HG02763 (cell line): ENCODE measurements at regions not wholly inside any gene's neighbourhood (a gene's known extent, or its start where the extent isn't known, plus 50 kb on each side); places are given as distances from the start of the nearest gene placed in this dataset.

ENCODE experiments used
- ATAC-seq: cut with Tn5 transposase; IDR thresholded peaks from one replicate; pipeline ENCODE4 v1.9.1; 2021; ENCODE audit warnings: mild to moderate bottlenecking, moderate library complexity; ENCODE audit not compliant: unreplicated experiment

DNA sequence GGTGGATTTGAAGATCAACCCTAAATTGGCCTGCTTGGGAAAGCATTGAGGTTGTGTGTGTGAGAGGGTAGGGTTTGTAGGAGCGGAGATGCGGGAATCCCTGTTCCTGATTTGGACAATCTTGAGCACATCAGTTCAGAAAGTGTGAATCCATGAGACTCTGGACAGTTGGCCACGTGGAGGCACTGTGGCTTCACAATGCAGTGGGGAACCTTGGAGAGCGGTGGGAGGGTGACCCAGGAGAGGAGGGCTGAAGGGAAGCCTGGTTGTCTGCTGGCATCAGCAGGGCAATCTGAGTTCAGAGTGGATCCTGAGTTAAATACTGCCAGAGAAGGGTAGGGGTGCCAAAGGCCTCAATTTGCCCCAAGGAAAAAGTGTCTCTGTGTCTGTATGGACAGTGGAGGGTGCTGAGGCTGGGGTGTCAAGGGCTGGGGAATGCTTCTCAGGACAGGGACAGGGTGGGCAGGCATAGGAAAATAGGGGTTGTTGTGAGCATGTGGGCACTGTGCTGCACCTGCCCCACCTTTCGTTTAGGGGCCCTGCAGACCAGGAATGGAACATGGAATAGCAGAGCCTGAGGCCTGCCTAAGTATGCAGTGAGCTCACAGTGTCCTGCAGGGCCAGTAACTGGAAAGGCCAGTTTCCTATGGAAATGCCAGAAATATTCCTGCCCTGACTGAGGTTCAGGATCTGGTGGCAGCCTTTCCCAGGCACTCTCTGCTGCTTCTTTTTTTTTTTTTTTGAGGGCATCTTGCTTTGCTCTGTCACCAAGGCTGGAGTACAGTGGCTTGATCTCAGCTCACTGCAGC lies 162.9 kb upstream of the PRSS58 start:
- no peak for ATAC-seq

DNA sequence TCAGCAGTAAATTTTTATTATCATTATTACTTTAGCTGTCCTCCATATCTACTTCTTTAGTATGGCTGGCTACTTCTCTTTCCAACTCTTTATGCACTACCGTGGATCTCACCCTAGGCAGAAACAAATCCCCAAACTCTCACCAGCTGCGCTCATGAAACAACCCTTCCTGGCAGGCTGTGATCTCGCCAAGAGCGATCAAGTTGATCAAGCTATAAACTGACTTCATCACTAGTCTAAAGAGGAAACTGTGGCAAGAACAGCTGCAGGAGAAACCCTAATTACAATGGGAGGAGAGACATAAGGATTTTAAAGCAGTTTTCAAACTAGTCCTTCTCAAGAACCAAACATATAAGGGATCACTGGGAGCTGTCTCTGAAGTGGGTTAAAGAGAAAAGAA lies 160.5 kb upstream of the PRSS58 start:
- ATAC-seq: no peak

DNA sequence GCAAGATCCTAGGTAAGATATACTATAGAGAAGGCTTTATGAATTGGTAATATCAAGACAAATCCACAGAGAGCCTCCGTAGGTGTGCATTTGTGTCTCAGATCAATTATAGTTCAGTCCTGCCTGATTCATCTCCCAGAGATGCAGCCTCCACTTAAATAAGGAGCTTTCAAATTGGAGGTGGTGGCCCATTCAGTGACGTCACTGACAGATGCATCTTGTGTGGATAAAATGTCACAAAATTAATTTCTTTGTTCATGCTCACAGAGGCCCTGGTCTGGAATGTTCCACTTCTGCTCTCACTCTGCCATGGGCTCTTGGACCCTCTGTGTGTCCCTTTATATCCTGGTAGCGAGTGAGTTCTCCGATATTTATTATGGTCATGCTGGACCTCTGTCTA lies 157.1 kb upstream of the PRSS58 start:
- ATAC-seq: no peak

DNA sequence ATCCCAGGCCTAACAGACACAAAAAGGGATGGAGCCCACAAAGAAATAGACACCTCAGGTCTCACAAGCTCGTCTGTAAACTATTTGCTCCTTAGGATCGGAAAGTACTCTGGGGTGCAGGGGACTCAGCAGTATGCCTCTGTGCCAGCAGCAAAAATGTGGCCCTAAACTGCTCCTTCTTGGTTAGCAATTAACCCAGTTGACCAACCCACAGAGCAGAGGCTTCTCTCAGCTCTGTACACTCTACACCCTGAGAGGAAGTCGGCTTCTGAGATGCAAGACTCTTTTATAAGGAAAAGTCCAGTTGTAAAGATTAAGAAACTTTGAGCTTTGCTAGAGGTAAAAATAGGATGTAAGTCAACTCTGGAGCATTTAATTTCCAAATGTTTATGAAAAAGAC lies 156.3 kb upstream of the PRSS58 start:
- ATAC-seq: peak; percentile 85

DNA sequence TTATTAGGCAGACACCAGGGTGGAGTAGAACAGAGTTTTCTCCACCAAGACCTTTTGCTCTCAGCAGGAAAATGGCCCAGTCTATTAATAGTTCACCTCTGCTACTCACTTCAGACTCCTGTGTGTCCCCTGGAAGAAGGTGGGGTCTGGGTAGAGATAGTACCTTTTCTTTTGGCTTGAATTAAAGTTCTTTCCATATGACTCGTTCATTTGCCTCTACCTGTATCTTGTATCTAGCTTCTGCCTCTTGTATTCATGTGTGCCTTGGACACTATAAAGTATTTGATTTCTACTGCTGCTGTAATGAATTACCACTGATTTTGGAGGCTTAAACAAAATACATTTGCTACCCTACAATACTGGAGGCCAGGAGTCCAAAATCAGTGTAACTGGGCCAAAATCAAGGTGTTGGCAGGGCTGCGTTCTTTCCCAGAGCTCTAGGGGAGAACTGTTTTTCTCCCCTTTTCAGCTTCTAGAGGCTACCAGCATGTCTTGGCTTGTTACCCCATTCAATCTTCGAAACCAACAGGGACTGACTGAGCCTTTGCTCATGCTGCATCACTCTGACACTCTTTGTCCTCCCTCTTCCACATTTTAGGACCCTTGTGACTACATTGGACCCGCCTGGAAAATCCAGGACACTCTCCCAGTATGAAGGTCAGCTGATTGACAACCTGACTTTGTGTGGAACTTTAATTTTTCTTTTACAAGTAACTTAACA lies 155.6 kb upstream of the PRSS58 start:
- no peak for ATAC-seq

GRCh38 chr7:142412551-142413193 lies 154.8 kb upstream of the PRSS58 start:
- peak; percentile 70 for ATAC-seq

- no peak for ATAC-seq
Measured at GRCh38 chr7:142409471-142409870, 151.6 kb upstream of the PRSS58 start.

DNA sequence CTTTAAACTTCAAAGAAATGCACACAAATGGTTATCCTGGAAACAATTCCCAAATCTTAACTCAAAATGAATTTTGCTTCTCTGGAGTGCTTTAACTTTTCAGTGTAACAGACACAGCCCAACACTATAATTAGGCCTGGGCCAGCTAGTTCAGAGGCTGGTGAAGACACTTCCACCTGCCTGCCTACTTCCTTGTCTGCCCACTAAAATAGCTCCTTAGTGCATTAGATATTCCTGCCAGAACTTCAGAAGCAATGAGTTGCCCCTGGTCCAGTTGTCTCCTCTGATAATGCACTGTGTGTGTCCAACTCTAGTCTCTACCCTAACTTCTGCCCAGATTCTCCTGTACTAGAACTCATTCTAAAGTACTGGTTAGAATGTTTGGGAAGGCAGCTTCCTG lies 150.9 kb upstream of the PRSS58 start:
- ATAC-seq: no peak

- ATAC-seq: no peak
Measured at GRCh38 chr7:142407939-142408570, 150.2 kb upstream of the PRSS58 start.

GRCh38 chr7:142405122-142405765 lies 147.4 kb upstream of the PRSS58 start:
- ATAC-seq: no peak

- no peak for ATAC-seq
Measured at GRCh38 chr7:142401951-142402350, 144.1 kb upstream of the PRSS58 start.

DNA sequence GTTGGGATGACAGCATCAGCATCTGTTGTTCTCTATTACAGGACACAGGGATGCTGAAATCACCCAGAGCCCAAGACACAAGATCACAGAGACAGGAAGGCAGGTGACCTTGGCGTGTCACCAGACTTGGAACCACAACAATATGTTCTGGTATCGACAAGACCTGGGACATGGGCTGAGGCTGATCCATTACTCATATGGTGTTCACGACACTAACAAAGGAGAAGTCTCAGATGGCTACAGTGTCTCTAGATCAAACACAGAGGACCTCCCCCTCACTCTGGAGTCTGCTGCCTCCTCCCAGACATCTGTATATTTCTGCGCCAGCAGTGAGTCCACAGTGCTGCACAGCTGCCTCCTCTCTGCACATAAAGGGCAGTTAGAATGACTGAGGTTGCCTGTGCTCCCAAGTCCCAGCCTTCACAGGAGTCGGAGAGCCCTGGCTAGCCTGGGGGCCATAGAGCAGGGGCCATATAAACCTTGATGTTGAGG lies 142.2 kb upstream of the PRSS58 start:
- ATAC-seq: no peak

DNA sequence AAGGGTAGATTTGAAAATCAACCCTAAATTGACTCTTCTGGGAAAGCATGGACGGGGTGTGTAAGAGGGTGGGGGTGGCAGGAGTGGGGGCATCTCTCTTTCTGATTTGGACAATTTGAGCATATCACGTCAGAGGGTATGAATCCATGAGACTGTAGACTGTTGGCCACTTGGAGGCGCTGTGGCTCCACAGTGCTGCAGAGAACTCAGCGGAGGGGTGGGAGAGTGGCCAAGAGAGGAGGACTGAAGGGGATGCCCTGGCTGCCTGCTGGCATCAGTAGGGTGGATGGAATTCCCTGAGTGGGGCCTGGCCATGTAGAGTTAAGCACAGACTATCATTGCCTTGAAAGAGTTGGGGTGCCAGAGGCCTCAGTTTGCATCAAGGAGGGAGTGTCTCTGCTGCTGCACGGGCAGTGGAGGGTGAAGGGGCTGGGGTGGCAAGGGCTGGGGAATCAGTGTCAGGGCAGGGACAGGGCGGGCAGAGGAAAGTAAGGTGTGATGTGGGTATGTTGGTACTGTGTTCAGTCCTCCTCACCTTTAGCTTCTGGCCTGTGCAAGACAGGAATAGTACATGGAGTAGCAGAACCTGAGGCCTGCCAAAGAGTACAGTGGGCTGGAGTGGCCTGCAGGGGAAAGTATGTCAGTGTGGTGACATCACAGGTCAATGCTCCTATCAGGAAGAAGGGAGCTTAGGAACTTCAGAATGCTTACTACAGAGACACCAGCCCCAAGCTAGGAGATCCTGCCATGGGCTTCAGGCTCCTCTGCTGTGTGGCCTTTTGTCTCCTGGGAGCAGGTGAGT lies 133.5 kb upstream of the PRSS58 start:
- ATAC-seq: no peak

GRCh38 chr7:142389544-142389943 lies 131.7 kb upstream of the PRSS58 start:
- no peak for ATAC-seq

- ATAC-seq: peak; percentile 76
Measured at GRCh38 chr7:142385491-142386340, 127.9 kb upstream of the PRSS58 start.

DNA sequence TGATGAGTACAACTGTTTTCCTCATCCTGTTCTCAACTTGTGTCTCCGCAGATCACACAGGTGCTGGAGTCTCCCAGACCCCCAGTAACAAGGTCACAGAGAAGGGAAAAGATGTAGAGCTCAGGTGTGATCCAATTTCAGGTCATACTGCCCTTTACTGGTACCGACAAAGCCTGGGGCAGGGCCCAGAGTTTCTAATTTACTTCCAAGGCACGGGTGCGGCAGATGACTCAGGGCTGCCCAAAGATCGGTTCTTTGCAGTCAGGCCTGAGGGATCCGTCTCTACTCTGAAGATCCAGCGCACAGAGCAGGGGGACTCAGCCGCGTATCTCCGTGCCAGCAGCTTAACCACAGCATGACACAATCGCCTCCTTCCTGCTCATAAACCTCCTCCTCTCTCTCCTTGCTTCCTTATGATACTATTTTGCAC lies 126.7 kb upstream of the PRSS58 start:
- ATAC-seq: no peak

- ATAC-seq: no peak
Measured at GRCh38 chr7:142383841-142384492, 126.1 kb upstream of the PRSS58 start.

- ATAC-seq: no peak
Measured at GRCh38 chr7:142381727-142382390, 124.0 kb upstream of the PRSS58 start.
